Panc1 (cell line): ENCODE measurements at regions not wholly inside any gene's neighbourhood (a gene's known extent, or its start where the extent isn't known, plus 50 kb on each side); places are given as distances from the start of the nearest gene placed in this dataset.

Source experiments
- CTCF ChIP-seq: fragments of 450-650 bp; IDR thresholded peaks from 2 replicates; pipeline ENCODE4 v1.5.1; 2017; ENCODE audit warnings: mild to moderate bottlenecking
- POLR2AphosphoS5 ChIP-seq: IDR thresholded peaks from 2 replicates; pipeline ENCODE4 v1.6.1; 2012; ENCODE audit warnings: mild to moderate bottlenecking, low read depth, low read length, moderate library complexity
- REST ChIP-seq, 2 experiments: IDR thresholded peaks; 2 replicates each; pipeline ENCODE4 v1.6.1; 2011 to 2012; ENCODE audit warnings: low read depth in 2 of 2, control low read depth in 1 of 2, low read length in 1 of 2, mild to moderate bottlenecking in 1 of 2, moderate library complexity in 1 of 2; ENCODE audit not compliant: insufficient read depth in 1 of 2
- TCF7L2 ChIP-seq: IDR thresholded peaks from 2 replicates; pipeline ENCODE4 v1.6.1; 2011; ENCODE audit warnings: mild to moderate bottlenecking, low read depth, low read length, inconsistent platforms

- TF ChIP-seq CTCF (no peak), POLR2AphosphoS5 (no peak), REST (IDR thresholded peaks at IDR 0.05; ENCODE audit: insufficient read depth in 1 of 2, low read depth in 2 of 2, low read length in 1 of 2) (no peak), TCF7L2 (no peak)
These were observed 276.6 kb upstream of the FAT1 start for GRCh38 chr4:187000281-187000680.
